ENCODE measurements at regions not wholly inside any gene's neighbourhood (a gene's known extent, or its start where the extent isn't known, plus 50 kb on each side); places are given as distances from the start of the nearest gene placed in this dataset.

GRCh38 chr2:177332992-177333388 is 59.6 kb upstream of the AGPS start:
- TF ChIP-seq, protein P1, sequence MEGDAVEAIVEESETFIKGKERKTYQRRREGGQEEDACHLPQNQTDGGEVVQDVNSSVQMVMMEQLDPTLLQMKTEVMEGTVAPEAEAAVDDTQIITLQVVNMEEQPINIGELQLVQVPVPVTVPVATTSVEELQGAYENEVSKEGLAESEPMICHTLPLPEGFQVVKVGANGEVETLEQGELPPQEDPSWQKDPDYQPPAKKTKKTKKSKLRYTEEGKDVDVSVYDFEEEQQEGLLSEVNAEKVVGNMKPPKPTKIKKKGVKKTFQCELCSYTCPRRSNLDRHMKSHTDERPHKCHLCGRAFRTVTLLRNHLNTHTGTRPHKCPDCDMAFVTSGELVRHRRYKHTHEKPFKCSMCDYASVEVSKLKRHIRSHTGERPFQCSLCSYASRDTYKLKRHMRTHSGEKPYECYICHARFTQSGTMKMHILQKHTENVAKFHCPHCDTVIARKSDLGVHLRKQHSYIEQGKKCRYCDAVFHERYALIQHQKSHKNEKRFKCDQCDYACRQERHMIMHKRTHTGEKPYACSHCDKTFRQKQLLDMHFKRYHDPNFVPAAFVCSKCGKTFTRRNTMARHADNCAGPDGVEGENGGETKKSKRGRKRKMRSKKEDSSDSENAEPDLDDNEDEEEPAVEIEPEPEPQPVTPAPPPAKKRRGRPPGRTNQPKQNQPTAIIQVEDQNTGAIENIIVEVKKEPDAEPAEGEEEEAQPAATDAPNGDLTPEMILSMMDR (conservative IDR thresholded peaks at IDR 0.05): no peak
- Histone ChIP-seq H3K4me2 (ENCODE audit: insufficient read depth, insufficient read length, low read length) (no peak overlapping the region), H3K23ac (ENCODE audit: insufficient read length, low read depth, low read length) (no peak overlapping the region), H3K9ac (ENCODE audit: extremely low read depth, insufficient read length, low read length) (peak overlapping the region; percentile 37), H2BK20ac (ENCODE audit: low read depth, low read length, poor library complexity, severe bottlenecking) (peak overlapping the region; percentile 6), H3K79me2 (ENCODE audit: insufficient read depth, low read length) (no peaks in the 10 kb centered on the region), H2BK12ac (ENCODE audit: insufficient read length, low read depth, low read length) (peak overlapping the region; percentile 83), H3K23me2 (ENCODE audit: insufficient read length, low read depth, low read length, poor library complexity, severe bottlenecking) (no peaks in the 10 kb centered on the region), H3K4ac (ENCODE audit: low read depth, low read length) (0 out of 2 replicates have a peak overlapping the region, but pooled peaks have one; percentile 71), H2BK120ac (ENCODE audit: low read depth, low read length, poor library complexity, severe bottlenecking) (no peak overlapping the region), H4K5ac (ENCODE audit: insufficient read length, low read depth, low read length) (peak overlapping the region; percentile 95), H3K18ac (ENCODE audit: insufficient read length, low read depth, low read length) (peak overlapping the region; percentile 67), H4K20me1 (ENCODE audit: control insufficient read depth, insufficient read depth, insufficient read length) (no peaks in the 10 kb centered on the region), H4K91ac (ENCODE audit: insufficient read length, low read depth, low read length) (peak overlapping the region; percentile 93), H2AFZ (ENCODE audit: low read length) (peak overlapping the region; percentile 95), H3K27me3 (ENCODE audit: insufficient read depth, low read length) (no peaks in the 10 kb centered on the region), H3K9me3 (ENCODE audit: control insufficient read depth, low read depth, low read length) (no peaks in the 10 kb centered on the region), H3K27ac (ENCODE audit: insufficient read length, low read depth, low read length) (peak overlapping the region; percentile 46), H2AK5ac (ENCODE audit: insufficient read length, low read length) (peak overlapping the region; percentile 95), H3K4me1 (ENCODE audit: insufficient read depth, low read length) (peaks cover 6% of the 10 kb centered on the region; the same call in 1 of the 2 replicates), H3K79me1 (ENCODE audit: insufficient read depth, low read depth, low read length, poor library complexity, severe bottlenecking) (no peaks in the 10 kb centered on the region), H2BK5ac (ENCODE audit: insufficient read length, low read length) (peak overlapping the region; percentile 86), H3K56ac (ENCODE audit: insufficient read length, low read depth, low read length) (no peak overlapping the region), H3T11ph (ENCODE audit: low read length) (peak overlapping the region; percentile 43), H4K8ac (replicated peaks; ENCODE audit: insufficient read length, low read depth, low read length) (no peak overlapping the region), H3K14ac (ENCODE audit: insufficient read depth, low read length) (no peak overlapping the region), H2BK15ac (ENCODE audit: low read depth, low read length) (no peak overlapping the region)
- no CpG with 5 or more reads among the region's 5 CpGs for WGBS (ENCODE audit: extremely low coverage, insufficient read length, low lambda C conversion rate)
- Mint-ChIP-seq H3K36me3 (ENCODE audit: insufficient read depth in 1 of 3, low read depth in 3 of 3) (0 out of 7 replicates have a peak, but pooled peaks cover 0 to 4% (median 0%) of the 10 kb centered on the region in 3 experiments), H3K9me3 (no peaks in the 10 kb centered on the region), H3K4me3 (no peak overlapping the region), H3K27ac (peak overlapping the region; percentile 19 to 71 (median 68); a peak in 4 of 7 replicates), H3K4me1 (peaks cover 24 to 26% of the 10 kb centered on the region in 2 experiments), H3K27me3 (ENCODE audit: low read depth) (no peaks in the 10 kb centered on the region)
- no peak for DNase-seq

All from H9 (cell line).